Trophoblast cell (in vitro differentiated cells and primary cell): ENCODE measurements at regions not wholly inside any gene's neighbourhood (a gene's known extent, or its start where the extent isn't known, plus 50 kb on each side); places are given as distances from the start of the nearest gene placed in this dataset.

Experiments
- DNase-seq, 2 donors: peaks; one replicate each; pipeline ENCODE4 v3.0.0-alpha.2; 2016
- H2AFZ ChIP-seq: 2 replicates; pipeline ENCODE4 v1.6.1; 2013; ENCODE audit warnings: low read length, moderate library complexity, mild to moderate bottlenecking; ENCODE audit not compliant: insufficient read depth, poor library complexity
- H2AK5ac ChIP-seq: 2 replicates; pipeline ENCODE4 v1.6.1; 2013; ENCODE audit warnings: mild to moderate bottlenecking, low read length
- H2BK120ac ChIP-seq: 2 replicates; pipeline ENCODE4 v1.6.1; 2013; ENCODE audit warnings: low read length, mild to moderate bottlenecking, moderate library complexity; ENCODE audit not compliant: insufficient read depth, poor library complexity
- H2BK12ac ChIP-seq: 2 replicates; pipeline ENCODE4 v1.6.1; 2013; ENCODE audit warnings: mild to moderate bottlenecking, low read length, moderate library complexity
- H2BK5ac ChIP-seq: 2 replicates; pipeline ENCODE4 v1.6.1; 2013; ENCODE audit warnings: low read length, low read depth, moderate library complexity, mild to moderate bottlenecking; ENCODE audit not compliant: poor library complexity
- H3K14ac ChIP-seq: 2 replicates; pipeline ENCODE4 v1.6.1; 2013; ENCODE audit warnings: mild to moderate bottlenecking, low read length
- H3K18ac ChIP-seq: 2 replicates; pipeline ENCODE4 v1.6.1; 2013; ENCODE audit warnings: mild to moderate bottlenecking, low read length
- H3K23ac ChIP-seq: 2 replicates; pipeline ENCODE4 v1.6.1; 2013; ENCODE audit warnings: low read length
- H3K27ac ChIP-seq: 2 replicates; pipeline ENCODE4 v1.5.1; 2013; ENCODE audit warnings: low read depth, mild to moderate bottlenecking, inconsistent platforms, low read length, moderate library complexity
- H3K27me3 ChIP-seq: 2 replicates; pipeline ENCODE4 v1.6.1; 2013; ENCODE audit warnings: inconsistent platforms, mild to moderate bottlenecking, low read length, moderate library complexity; ENCODE audit not compliant: insufficient read depth
- H3K36me3 ChIP-seq, 2 experiments: 1 replicate in 1 of 2; 2 replicates in 1 of 2; pipeline ENCODE4 v1.6.1; 2013; ENCODE audit warnings: low read length in 2 of 2, mild to moderate bottlenecking in 2 of 2, moderate library complexity in 1 of 2; ENCODE audit not compliant: insufficient read depth in 2 of 2, control insufficient read depth in 1 of 2
- H3K4ac ChIP-seq: 2 replicates; pipeline ENCODE4 v1.6.1; 2013; ENCODE audit warnings: low read depth, mild to moderate bottlenecking, low read length, moderate library complexity
- H3K4me1 ChIP-seq, 2 experiments: 1 replicate in 1 of 2; 2 replicates in 1 of 2; pipeline ENCODE4 v1.6.1; 2013; ENCODE audit warnings: low read length in 2 of 2, mild to moderate bottlenecking in 2 of 2, moderate library complexity in 1 of 2; ENCODE audit not compliant: insufficient read depth in 2 of 2, control insufficient read depth in 1 of 2
- H3K4me2 ChIP-seq: 2 replicates; pipeline ENCODE4 v1.6.1; 2013; ENCODE audit warnings: inconsistent platforms, mild to moderate bottlenecking, low read length, moderate library complexity
- H3K4me3 ChIP-seq: 2 replicates; pipeline ENCODE4 v1.5.1; 2013; ENCODE audit warnings: mild to moderate bottlenecking, low read depth, low read length, inconsistent platforms
- H3K79me1 ChIP-seq: one replicate; pipeline ENCODE4 v1.6.1; 2013; ENCODE audit warnings: low read length
- H3K79me2 ChIP-seq: 2 replicates; pipeline ENCODE4 v1.6.1; 2013; ENCODE audit warnings: low read length, mild to moderate bottlenecking; ENCODE audit not compliant: control insufficient read depth, insufficient read depth, poor library complexity
- H3K9ac ChIP-seq: 2 replicates; pipeline ENCODE4 v1.6.1; 2013; ENCODE audit warnings: mild to moderate bottlenecking, low read length
- H3K9me3 ChIP-seq: 2 replicates; pipeline ENCODE4 v1.6.1; 2013; ENCODE audit warnings: low read depth, mild to moderate bottlenecking, control low read depth, inconsistent platforms, low read length; ENCODE audit not compliant: insufficient read depth
- H4K12ac ChIP-seq: 2 replicates; pipeline ENCODE4 v1.6.1; 2013; ENCODE audit warnings: low read depth, mild to moderate bottlenecking, low read length, moderate library complexity
- H4K8ac ChIP-seq: 2 replicates; pipeline ENCODE4 v1.6.1; 2013; ENCODE audit warnings: low read depth, mild to moderate bottlenecking, low read length, moderate library complexity
- H4K91ac ChIP-seq: one replicate; pipeline ENCODE4 v1.6.1; 2013; ENCODE audit warnings: low read depth, mild to moderate bottlenecking, low read length, moderate library complexity
- WGBS: extraction: QIAGEN DNeasy Blood & Tissue Kit; methylation state at CpG from one replicate; pipeline ENCODE4 v1.1.7; 2013; ENCODE audit warnings: missing lambda C conversion rate; ENCODE audit not compliant: insufficient read length, insufficient coverage; ENCODE audit errors: extremely low coverage; 5-methylcytosine and 5-hydroxymethylcytosine counted together

- Histone ChIP-seq H3K27me3 (no peaks in the 10 kb centered on the region), H3K4me2 (no peak overlapping the region), H3K23ac (no peak overlapping the region), H2AK5ac (no peak overlapping the region), H3K27ac (no peak overlapping the region), H2BK12ac (peak overlapping the region; percentile 65), H3K9me3 (no peaks in the 10 kb centered on the region), H3K14ac (no peak overlapping the region), H3K4me3 (no peak overlapping the region), H3K18ac (no peak overlapping the region), H3K79me1 (peaks cover 6% of the 10 kb centered on the region), H3K9ac (no peak overlapping the region), H3K4me1 (peaks cover 7 to 10% of the 10 kb centered on the region in 2 experiments), H2BK120ac (no peak overlapping the region), H4K91ac (no peak overlapping the region), H4K12ac (no peak overlapping the region), H4K8ac (no peak overlapping the region), H2BK5ac (no peak overlapping the region), H3K36me3 (no peaks in the 10 kb centered on the region), H3K79me2 (no peaks in the 10 kb centered on the region), H3K4ac (no peak overlapping the region), H2AFZ (no peak overlapping the region)
- WGBS, result no CpG with 5 or more reads among the region's 5 CpGs
- peak; percentile 59 to 80 for DNase-seq
Measured at GRCh38 chr12:28023156-28023887, 50.8 kb upstream of the PTHLH start.

GRCh38 chr12:28024231-28024995 is 51.9 kb upstream of the PTHLH start:
- no peak overlapping the region for H3K23ac ChIP-seq
- no peak overlapping the region for H3K18ac ChIP-seq
- no peak overlapping the region for H2BK12ac ChIP-seq
- no peaks in the 10 kb centered on the region for H3K36me3 ChIP-seq
- no peaks in the 10 kb centered on the region for H3K9me3 ChIP-seq
- no peak overlapping the region for H3K4ac ChIP-seq
- H4K91ac ChIP-seq, result no peak overlapping the region
- no peak overlapping the region for H4K8ac ChIP-seq
- no peak overlapping the region for H3K9ac ChIP-seq
- H2BK120ac ChIP-seq, result no peak overlapping the region
- no CpG with 5 or more reads among the region's 3 CpGs for WGBS
- no peaks in the 10 kb centered on the region for H3K79me2 ChIP-seq
- no peak overlapping the region for H2BK5ac ChIP-seq
- no peak overlapping the region for H3K4me3 ChIP-seq
- no peak overlapping the region for H3K27ac ChIP-seq
- no peak overlapping the region for H3K14ac ChIP-seq
- H3K4me1 ChIP-seq, result peaks cover 9 to 12% of the 10 kb centered on the region in 2 experiments
- H2AK5ac ChIP-seq, result no peak overlapping the region
- peaks cover 9% of the 10 kb centered on the region for H3K79me1 ChIP-seq
- H3K4me2 ChIP-seq, result no peak overlapping the region
- H3K27me3 ChIP-seq, result no peaks in the 10 kb centered on the region
- no peak overlapping the region for H2AFZ ChIP-seq
- no peak overlapping the region for H4K12ac ChIP-seq
- DNase-seq, result peak; percentile 71 to 93

- H2BK12ac ChIP-seq, result peak overlapping the region; percentile 16
- H3K23ac ChIP-seq, result no peak overlapping the region
- H4K8ac ChIP-seq, result no peak overlapping the region
- H3K14ac ChIP-seq, result no peak overlapping the region
- no peak overlapping the region for H2AK5ac ChIP-seq
- no CpG with 5 or more reads among the region's 11 CpGs for WGBS
- no peaks in the 10 kb centered on the region for H3K9me3 ChIP-seq
- H4K91ac ChIP-seq, result no peak overlapping the region
- no peak overlapping the region for H2AFZ ChIP-seq
- H3K79me2 ChIP-seq, result no peaks in the 10 kb centered on the region
- no peak overlapping the region for H3K4me3 ChIP-seq
- no peak overlapping the region for H3K27ac ChIP-seq
- H3K4ac ChIP-seq, result no peak overlapping the region
- no peak overlapping the region for H3K9ac ChIP-seq
- no peak overlapping the region for H3K4me2 ChIP-seq
- H3K4me1 ChIP-seq, result peaks cover 9 to 12% of the 10 kb centered on the region in 2 experiments
- no peaks in the 10 kb centered on the region for H3K27me3 ChIP-seq
- no peaks in the 10 kb centered on the region for H3K36me3 ChIP-seq
- no peak overlapping the region for H2BK5ac ChIP-seq
- H4K12ac ChIP-seq, result no peak overlapping the region
- H3K18ac ChIP-seq, result no peak overlapping the region
- no peak overlapping the region for H2BK120ac ChIP-seq
- H3K79me1 ChIP-seq, result peaks cover 11% of the 10 kb centered on the region
- DNase-seq, result peak; percentile 77 to 85
Measured at GRCh38 chr12:28025821-28026505, 53.4 kb upstream of the PTHLH start.

GRCh38 chr12:28026701-28027100 is 54.2 kb upstream of the PTHLH start:
- peak in 1 of 2 donors; percentile 55 for DNase-seq
- H3K36me3 ChIP-seq, result no peaks in the 10 kb centered on the region
- H3K9me3 ChIP-seq, result no peaks in the 10 kb centered on the region
- no peak overlapping the region for H3K4ac ChIP-seq
- peak overlapping the region; percentile 69 for H2BK12ac ChIP-seq
- no peak overlapping the region for H2AFZ ChIP-seq
- H3K79me2 ChIP-seq, result no peaks in the 10 kb centered on the region
- H3K14ac ChIP-seq, result peak overlapping the region; percentile 32
- no peak overlapping the region for H4K12ac ChIP-seq
- H4K8ac ChIP-seq, result no peak overlapping the region
- peak overlapping the region; percentile 32 for H4K91ac ChIP-seq
- no CpG with 5 or more reads among the region's 5 CpGs for WGBS
- peak overlapping the region; percentile 52 for H2BK5ac ChIP-seq
- H3K23ac ChIP-seq, result no peak overlapping the region
- H3K9ac ChIP-seq, result no peak overlapping the region
- H3K18ac ChIP-seq, result no peak overlapping the region
- peak overlapping the region; percentile 68 for H2AK5ac ChIP-seq
- H3K27me3 ChIP-seq, result no peaks in the 10 kb centered on the region
- peaks cover 9 to 12% of the 10 kb centered on the region in 2 experiments for H3K4me1 ChIP-seq
- no peak overlapping the region for H3K4me3 ChIP-seq
- H3K4me2 ChIP-seq, result no peak overlapping the region
- H2BK120ac ChIP-seq, result peak overlapping the region; percentile 45
- H3K79me1 ChIP-seq, result peaks cover 11% of the 10 kb centered on the region
- no peak overlapping the region for H3K27ac ChIP-seq
